ENCODE measurements at regions not wholly inside any gene's neighbourhood (a gene's known extent, or its start where the extent isn't known, plus 50 kb on each side); places are given as distances from the start of the nearest gene placed in this dataset.
"Not testable (repeated sequence)": the region's sequence is repeated elsewhere in the genome, so short reads cannot be mapped to it uniquely, and the experiment has no call there.

GRCh38 chr4:64729561-64729960 is 320.3 kb upstream of the TECRL start:
- Histone ChIP-seq H3K4me1 (ENCODE audit: insufficient read depth, low read length) (no peaks in the 10 kb centered on the region), H4K20me1 (ENCODE audit: insufficient read depth, low read length) (no peaks in the 10 kb centered on the region), H3K36me3 (ENCODE audit: insufficient read depth, low read length) (no peaks in the 10 kb centered on the region), H3K9me3 (ENCODE audit: insufficient read depth, low read length, severe bottlenecking) (peaks cover 3% of the 10 kb centered on the region), H2AFZ (ENCODE audit: low read depth, low read length) (no peak overlapping the region), H3K79me2 (ENCODE audit: insufficient read depth, low read length) (no peaks in the 10 kb centered on the region), H3K9ac (ENCODE audit: low read depth, low read length) (no peak overlapping the region), H3K27ac (ENCODE audit: low read length) (no peak overlapping the region), H3K4me3 (ENCODE audit: low read depth in 1 of 2, low read length in 2 of 2) (no peak overlapping the region), H3K27me3 (ENCODE audit: insufficient read depth, low read length, poor library complexity) (no peaks in the 10 kb centered on the region), H3K4me2 (ENCODE audit: insufficient read depth, low read length) (no peak overlapping the region)
- TF ChIP-seq EZH2 (IDR thresholded peaks at IDR 0.05; ENCODE audit: borderline replicate concordance, low read depth, low read length, severe bottlenecking) = no peak
- TF ChIP-seq CTCF (IDR thresholded peaks at IDR 0.05; ENCODE audit: borderline replicate concordance, extremely low read depth, low read length, poor library complexity, severe bottlenecking) = no peak
- DNase-seq = no peak
- ATAC-seq (ENCODE audit: insufficient read depth, low read depth) = no peak

- no peak overlapping the region for H3K4me2 ChIP-seq (ENCODE audit: insufficient read depth, low read length)
- no peaks in the 10 kb centered on the region for H3K36me3 ChIP-seq (ENCODE audit: insufficient read depth, low read length)
- no peak overlapping the region for H3K9ac ChIP-seq (ENCODE audit: low read depth, low read length)
These were observed 318.7 kb upstream of the TECRL start for GRCh38 chr4:64727960-64728359.

GRCh38 chr4:64727391-64727790 is 318.1 kb upstream of the TECRL start:
- not testable (repeated sequence) for H4K20me1 ChIP-seq (ENCODE audit: insufficient read depth, low read length); H3K27ac ChIP-seq (ENCODE audit: low read length); H3K36me3 ChIP-seq (ENCODE audit: insufficient read depth, low read length); DNase-seq; H2AFZ ChIP-seq (ENCODE audit: low read depth, low read length); H3K4me3 ChIP-seq (ENCODE audit: low read depth in 1 of 2, low read length in 2 of 2); H3K4me2 ChIP-seq (ENCODE audit: insufficient read depth, low read length); H3K9ac ChIP-seq (ENCODE audit: low read depth, low read length); H3K27me3 ChIP-seq (ENCODE audit: insufficient read depth, low read length, poor library complexity); H3K4me1 ChIP-seq (ENCODE audit: insufficient read depth, low read length); H3K79me2 ChIP-seq (ENCODE audit: insufficient read depth, low read length); ATAC-seq (ENCODE audit: insufficient read depth, low read depth); H3K9me3 ChIP-seq (ENCODE audit: insufficient read depth, low read length, severe bottlenecking)

More at GRCh38 chr4:64727960-64728359, 318.7 kb upstream of the TECRL start:
- no peak for TF ChIP-seq EZH2 (IDR thresholded peaks at IDR 0.05; ENCODE audit: borderline replicate concordance, low read depth, low read length, severe bottlenecking)
- no peak for TF ChIP-seq CTCF (IDR thresholded peaks at IDR 0.05; ENCODE audit: borderline replicate concordance, extremely low read depth, low read length, poor library complexity, severe bottlenecking)
- Histone ChIP-seq H3K4me3 (ENCODE audit: low read depth in 1 of 2, low read length in 2 of 2) (no peak overlapping the region), H3K4me1 (ENCODE audit: insufficient read depth, low read length) (no peaks in the 10 kb centered on the region), H3K9me3 (ENCODE audit: insufficient read depth, low read length, severe bottlenecking) (peaks cover 3% of the 10 kb centered on the region), H4K20me1 (ENCODE audit: insufficient read depth, low read length) (no peaks in the 10 kb centered on the region), H3K27me3 (ENCODE audit: insufficient read depth, low read length, poor library complexity) (no peaks in the 10 kb centered on the region), H3K27ac (ENCODE audit: low read length) (no peak overlapping the region), H3K79me2 (ENCODE audit: insufficient read depth, low read length) (no peaks in the 10 kb centered on the region), H2AFZ (ENCODE audit: low read depth, low read length) (no peak overlapping the region)
- ATAC-seq (ENCODE audit: insufficient read depth, low read depth) (no peak), DNase-seq (no peak)

- TF ChIP-seq EZH2 (IDR thresholded peaks at IDR 0.05; ENCODE audit: borderline replicate concordance, low read depth, low read length, severe bottlenecking) (no peak), CTCF (IDR thresholded peaks at IDR 0.05; ENCODE audit: borderline replicate concordance, extremely low read depth, low read length, poor library complexity, severe bottlenecking) (no peak)
- H3K27me3 ChIP-seq (ENCODE audit: insufficient read depth, low read length, poor library complexity) = no peaks in the 10 kb centered on the region
- ATAC-seq (ENCODE audit: insufficient read depth, low read depth) = no peak
- DNase-seq = no peak
- H3K9me3 ChIP-seq (ENCODE audit: insufficient read depth, low read length, severe bottlenecking) = no peaks in the 10 kb centered on the region
- H3K9ac ChIP-seq (ENCODE audit: low read depth, low read length) = no peak overlapping the region
- 0 out of 2 replicates have a peak overlapping the region, but pooled peaks have one; percentile 13 for H2AFZ ChIP-seq (ENCODE audit: low read depth, low read length)
- H3K79me2 ChIP-seq (ENCODE audit: insufficient read depth, low read length) = no peaks in the 10 kb centered on the region
- no peak overlapping the region for H3K4me3 ChIP-seq (ENCODE audit: low read depth in 1 of 2, low read length in 2 of 2)
- no peak overlapping the region for H3K27ac ChIP-seq (ENCODE audit: low read length)
- H3K4me2 ChIP-seq (ENCODE audit: insufficient read depth, low read length) = no peak overlapping the region
- H3K36me3 ChIP-seq (ENCODE audit: insufficient read depth, low read length) = no peaks in the 10 kb centered on the region
- no peaks in the 10 kb centered on the region for H3K4me1 ChIP-seq (ENCODE audit: insufficient read depth, low read length)
- H4K20me1 ChIP-seq (ENCODE audit: insufficient read depth, low read length) = no peaks in the 10 kb centered on the region
These were observed 315.4 kb upstream of the TECRL start for GRCh38 chr4:64724689-64725088.
